ENCODE measurements at regions not wholly inside any gene's neighbourhood (a gene's known extent, or its start where the extent isn't known, plus 50 kb on each side); places are given as distances from the start of the nearest gene placed in this dataset.
"Not testable (repeated sequence)": the region's sequence is repeated elsewhere in the genome, so short reads cannot be mapped to it uniquely, and the experiment has no call there.

- no peaks in the 10 kb centered on the region for H3K4me1 Mint-ChIP-seq (ENCODE audit: unreplicated experiment)
- H3K27ac Mint-ChIP-seq, result no peak overlapping the region
- no peaks in the 10 kb centered on the region for H3K27me3 Mint-ChIP-seq
- no peak for DNase-seq (ENCODE audit: extremely low spot score, unreplicated experiment)
- TF ChIP-seq CTCF (conservative IDR thresholded peaks at IDR 0.05), result no peak
- H3K9me3 Mint-ChIP-seq, result peaks cover 4% of the 10 kb centered on the region
- H3K36me3 Mint-ChIP-seq, result no peaks in the 10 kb centered on the region
- no peak overlapping the region for H3K4me3 Mint-ChIP-seq
These were observed 140.5 kb upstream of the CDYL start for GRCh38 chr6:4635666-4636065.

GRCh38 chr6:4632421-4632820 lies 143.8 kb upstream of the CDYL start:
- H3K4me1 Mint-ChIP-seq (ENCODE audit: unreplicated experiment), result no peaks in the 10 kb centered on the region
- H3K36me3 Mint-ChIP-seq, result no peaks in the 10 kb centered on the region
- H3K9me3 Mint-ChIP-seq, result peaks cover 12% of the 10 kb centered on the region
- TF ChIP-seq CTCF (conservative IDR thresholded peaks at IDR 0.05), result no peak
- H3K27me3 Mint-ChIP-seq, result no peaks in the 10 kb centered on the region
- no peak overlapping the region for H3K4me3 Mint-ChIP-seq
- H3K27ac Mint-ChIP-seq, result no peak overlapping the region
- DNase-seq (ENCODE audit: extremely low spot score, unreplicated experiment), result no peak

- DNase-seq (ENCODE audit: extremely low spot score, unreplicated experiment); H3K4me3 Mint-ChIP-seq; H3K36me3 Mint-ChIP-seq; H3K4me1 Mint-ChIP-seq (ENCODE audit: unreplicated experiment); H3K27me3 Mint-ChIP-seq; H3K27ac Mint-ChIP-seq: not testable (repeated sequence)
- H3K9me3 Mint-ChIP-seq, result peaks cover 12% of the 10 kb centered on the region
These were observed 146.4 kb upstream of the CDYL start for GRCh38 chr6:4629789-4630188.

- no peak for DNase-seq (ENCODE audit: extremely low spot score, unreplicated experiment)
- Mint-ChIP-seq H3K27me3 (no peaks in the 10 kb centered on the region), H3K4me3 (no peak overlapping the region), H3K9me3 (peaks cover 13% of the 10 kb centered on the region), H3K4me1 (ENCODE audit: unreplicated experiment) (peaks cover under 1% of the 10 kb centered on the region), H3K27ac (no peak overlapping the region), H3K36me3 (peaks cover 4% of the 10 kb centered on the region)
- no peak for TF ChIP-seq CTCF (conservative IDR thresholded peaks at IDR 0.05)
These were observed 150.6 kb upstream of the CDYL start for GRCh38 chr6:4625557-4625956.

- H3K4me1 Mint-ChIP-seq (ENCODE audit: unreplicated experiment), result peaks cover 4% of the 10 kb centered on the region
- H3K27me3 Mint-ChIP-seq, result no peaks in the 10 kb centered on the region
- TF ChIP-seq CTCF (conservative IDR thresholded peaks at IDR 0.05), result no peak
- no peak for DNase-seq (ENCODE audit: extremely low spot score, unreplicated experiment)
- H3K27ac Mint-ChIP-seq, result no peak overlapping the region
- H3K4me3 Mint-ChIP-seq, result no peak overlapping the region
- H3K9me3 Mint-ChIP-seq, result peaks cover 15% of the 10 kb centered on the region
- peaks cover 4% of the 10 kb centered on the region for H3K36me3 Mint-ChIP-seq
These were observed 151.5 kb upstream of the CDYL start for GRCh38 chr6:4624726-4625125.

- Mint-ChIP-seq H3K36me3 (peaks cover 4% of the 10 kb centered on the region), H3K27me3 (no peaks in the 10 kb centered on the region), H3K27ac (peak overlapping the region; percentile 94), H3K4me1 (ENCODE audit: unreplicated experiment) (peaks cover 4% of the 10 kb centered on the region), H3K9me3 (peaks cover 9% of the 10 kb centered on the region), H3K4me3 (peak overlapping the region; percentile 61)
- no peak for TF ChIP-seq CTCF (conservative IDR thresholded peaks at IDR 0.05)
- no peak for DNase-seq (ENCODE audit: extremely low spot score, unreplicated experiment)
These were observed 155.7 kb upstream of the CDYL start for GRCh38 chr6:4620284-4621151.

Measured in type B pancreatic cell (in vitro differentiated cells).